Activated T-cell treated with anti-CD3 and anti-CD28 coated beads, Interleukin-2, amount 50 U/mL, for 24 hours (primary cell): ENCODE measurements at regions not wholly inside any gene's neighbourhood (a gene's known extent, or its start where the extent isn't known, plus 50 kb on each side); places are given as distances from the start of the nearest gene placed in this dataset.
"Not testable (repeated sequence)": the region's sequence is repeated elsewhere in the genome, so short reads cannot be mapped to it uniquely, and the experiment has no call there.

Experiments used
- DNase-seq: peaks from one replicate; pipeline ENCODE4 v3.0.0-alpha.2; 2020
- H3K27ac Mint-ChIP-seq: 2 replicates; pipeline ENCODE4 v1.8.0; 2020; ENCODE audit warnings: mild to moderate bottlenecking, mixed read lengths
- H3K27me3 Mint-ChIP-seq: 2 replicates; pipeline ENCODE4 v1.8.0; 2020; ENCODE audit warnings: mixed read lengths
- H3K36me3 Mint-ChIP-seq: 2 replicates; pipeline ENCODE4 v1.8.0; 2020; ENCODE audit warnings: low read depth, mixed read lengths
- H3K4me1 Mint-ChIP-seq: 2 replicates; pipeline ENCODE4 v1.8.0; 2020; ENCODE audit warnings: low read depth, mixed read lengths
- H3K4me3 Mint-ChIP-seq: 2 replicates; pipeline ENCODE4 v1.8.0; 2020; ENCODE audit warnings: mild to moderate bottlenecking, moderate library complexity, mixed read lengths
- H3K9me3 Mint-ChIP-seq: 2 replicates; pipeline ENCODE4 v1.8.0; 2020; ENCODE audit warnings: mixed read lengths

GRCh38 chr13:97743938-97744337, 209.5 kb upstream of the IPO5 start:
- Mint-ChIP-seq H3K4me1 (no peaks in the 10 kb centered on the region), H3K27ac (no peak overlapping the region), H3K36me3 (no peaks in the 10 kb centered on the region), H3K4me3 (no peak overlapping the region), H3K9me3 (peaks cover 2% of the 10 kb centered on the region), H3K27me3 (no peaks in the 10 kb centered on the region)
- DNase-seq, result no peak

GRCh38 chr13:97746649-97747048, 206.8 kb upstream of the IPO5 start:
- H3K9me3 Mint-ChIP-seq, result no peaks in the 10 kb centered on the region
- no peaks in the 10 kb centered on the region for H3K27me3 Mint-ChIP-seq
- H3K27ac Mint-ChIP-seq, result no peak overlapping the region
- DNase-seq, result no peak
- H3K36me3 Mint-ChIP-seq, result no peaks in the 10 kb centered on the region
- H3K4me3 Mint-ChIP-seq, result no peak overlapping the region
- no peaks in the 10 kb centered on the region for H3K4me1 Mint-ChIP-seq

- Mint-ChIP-seq H3K27me3 (peaks cover 3% of the 10 kb centered on the region), H3K27ac (no peak overlapping the region), H3K4me1 (no peaks in the 10 kb centered on the region), H3K9me3 (no peaks in the 10 kb centered on the region), H3K4me3 (no peak overlapping the region), H3K36me3 (no peaks in the 10 kb centered on the region)
- no peak for DNase-seq
Measured at GRCh38 chr13:97749174-97749573, 204.3 kb upstream of the IPO5 start.

GRCh38 chr13:97751477-97751876, 202.0 kb upstream of the IPO5 start:
- peaks cover 12% of the 10 kb centered on the region for H3K27me3 Mint-ChIP-seq
- no peak overlapping the region for H3K4me3 Mint-ChIP-seq
- no peaks in the 10 kb centered on the region for H3K9me3 Mint-ChIP-seq
- DNase-seq, result no peak
- H3K36me3 Mint-ChIP-seq, result no peaks in the 10 kb centered on the region
- H3K27ac Mint-ChIP-seq, result no peak overlapping the region
- H3K4me1 Mint-ChIP-seq, result no peaks in the 10 kb centered on the region

GRCh38 chr13:97752961-97753668, 200.4 kb upstream of the IPO5 start:
- Mint-ChIP-seq H3K27ac (no peak overlapping the region), H3K36me3 (no peaks in the 10 kb centered on the region), H3K4me1 (no peaks in the 10 kb centered on the region), H3K27me3 (peaks cover 13% of the 10 kb centered on the region), H3K9me3 (no peaks in the 10 kb centered on the region), H3K4me3 (no peak overlapping the region)
- no peak for DNase-seq

- no peak overlapping the region for H3K4me3 Mint-ChIP-seq
Measured at GRCh38 chr13:97753942-97754670, 199.4 kb upstream of the IPO5 start.

GRCh38 chr13:97757807-97758206, 195.7 kb upstream of the IPO5 start:
- no peak for DNase-seq
- H3K36me3 Mint-ChIP-seq, result no peaks in the 10 kb centered on the region
- H3K4me1 Mint-ChIP-seq, result no peaks in the 10 kb centered on the region
- peaks cover 20% of the 10 kb centered on the region for H3K27me3 Mint-ChIP-seq
- H3K9me3 Mint-ChIP-seq, result no peaks in the 10 kb centered on the region
- no peak overlapping the region for H3K27ac Mint-ChIP-seq
- H3K4me3 Mint-ChIP-seq, result no peak overlapping the region

More at GRCh38 chr13:97753942-97754670, 199.4 kb upstream of the IPO5 start:
- no peak for DNase-seq
- no peaks in the 10 kb centered on the region for H3K36me3 Mint-ChIP-seq
- no peaks in the 10 kb centered on the region for H3K9me3 Mint-ChIP-seq
- H3K27ac Mint-ChIP-seq, result no peak overlapping the region
- no peaks in the 10 kb centered on the region for H3K4me1 Mint-ChIP-seq
- peaks cover 13% of the 10 kb centered on the region for H3K27me3 Mint-ChIP-seq

GRCh38 chr13:97758317-97758716, 195.2 kb upstream of the IPO5 start:
- no peak for DNase-seq
- no peak overlapping the region for H3K4me3 Mint-ChIP-seq
- no peaks in the 10 kb centered on the region for H3K36me3 Mint-ChIP-seq
- no peaks in the 10 kb centered on the region for H3K9me3 Mint-ChIP-seq
- H3K27ac Mint-ChIP-seq, result no peak overlapping the region
- H3K4me1 Mint-ChIP-seq, result no peaks in the 10 kb centered on the region
- H3K27me3 Mint-ChIP-seq, result peaks cover 20% of the 10 kb centered on the region

GRCh38 chr13:97761796-97762540, 191.5 kb upstream of the IPO5 start:
- H3K4me1 Mint-ChIP-seq, result no peaks in the 10 kb centered on the region
- no peaks in the 10 kb centered on the region for H3K9me3 Mint-ChIP-seq
- H3K27ac Mint-ChIP-seq, result no peak overlapping the region
- H3K27me3 Mint-ChIP-seq, result peaks cover 7% of the 10 kb centered on the region
- H3K36me3 Mint-ChIP-seq, result no peaks in the 10 kb centered on the region
- H3K4me3 Mint-ChIP-seq, result no peak overlapping the region
- no peak for DNase-seq

- Mint-ChIP-seq H3K9me3 (no peaks in the 10 kb centered on the region), H3K36me3 (no peaks in the 10 kb centered on the region), H3K27ac (no peak overlapping the region), H3K4me1 (no peaks in the 10 kb centered on the region), H3K4me3 (no peak overlapping the region), H3K27me3 (no peaks in the 10 kb centered on the region)
- no peak for DNase-seq
Measured at GRCh38 chr13:97766749-97767148, 186.7 kb upstream of the IPO5 start.

- no peak overlapping the region for H3K4me3 Mint-ChIP-seq
- no peak overlapping the region for H3K27ac Mint-ChIP-seq
- no peaks in the 10 kb centered on the region for H3K4me1 Mint-ChIP-seq
- no peaks in the 10 kb centered on the region for H3K9me3 Mint-ChIP-seq
- no peaks in the 10 kb centered on the region for H3K27me3 Mint-ChIP-seq
- DNase-seq, result no peak
- H3K36me3 Mint-ChIP-seq, result no peaks in the 10 kb centered on the region
Measured at GRCh38 chr13:97768134-97768533, 185.3 kb upstream of the IPO5 start.

GRCh38 chr13:97770231-97770630, 183.2 kb upstream of the IPO5 start:
- DNase-seq, H3K4me3 Mint-ChIP-seq, H3K4me1 Mint-ChIP-seq, H3K36me3 Mint-ChIP-seq, H3K27me3 Mint-ChIP-seq, H3K27ac Mint-ChIP-seq, H3K9me3 Mint-ChIP-seq: not testable (repeated sequence)

- not testable (repeated sequence) for H3K4me3 Mint-ChIP-seq, H3K4me1 Mint-ChIP-seq, H3K36me3 Mint-ChIP-seq, H3K9me3 Mint-ChIP-seq, DNase-seq, H3K27ac Mint-ChIP-seq, H3K27me3 Mint-ChIP-seq
Measured at GRCh38 chr13:97772466-97772865, 181.0 kb upstream of the IPO5 start.

- not testable (repeated sequence) for H3K27ac Mint-ChIP-seq, H3K27me3 Mint-ChIP-seq
Measured at GRCh38 chr13:97774391-97775100, 178.9 kb upstream of the IPO5 start.

More at GRCh38 chr13:97774391-97775100, 178.9 kb upstream of the IPO5 start:
- not testable (repeated sequence) for H3K9me3 Mint-ChIP-seq, H3K4me1 Mint-ChIP-seq, H3K4me3 Mint-ChIP-seq, DNase-seq, H3K36me3 Mint-ChIP-seq
